H9 (cell line): ENCODE measurements at regions not wholly inside any gene's neighbourhood (a gene's known extent, or its start where the extent isn't known, plus 50 kb on each side); places are given as distances from the start of the nearest gene placed in this dataset.

Source experiments
- DNase-seq: peaks from one replicate; pipeline ENCODE4 v3.0.0-alpha.2; 2017
- H2AFZ ChIP-seq: one replicate; pipeline ENCODE4 v1.6.1; 2013; ENCODE audit warnings: mild to moderate bottlenecking, low read length, control low read depth, moderate library complexity
- H2AK5ac ChIP-seq: 2 replicates; pipeline ENCODE4 v1.6.1; 2013; ENCODE audit warnings: low read length, control low read depth, mixed read lengths; ENCODE audit not compliant: insufficient read length
- H2BK120ac ChIP-seq: one replicate; pipeline ENCODE4 v1.6.1; 2013; ENCODE audit warnings: low read depth, mild to moderate bottlenecking, low read length, control low read depth, inconsistent platforms; ENCODE audit not compliant: poor library complexity, severe bottlenecking
- H2BK12ac ChIP-seq: 2 replicates; pipeline ENCODE4 v1.6.1; 2013; ENCODE audit warnings: low read length, control low read depth, mixed read lengths, low read depth; ENCODE audit not compliant: insufficient read length
- H2BK15ac ChIP-seq: 2 replicates; pipeline ENCODE4 v1.6.1; 2013; ENCODE audit warnings: low read depth, low read length, control low read depth
- H2BK20ac ChIP-seq: one replicate; pipeline ENCODE4 v1.6.1; 2013; ENCODE audit warnings: low read depth, mild to moderate bottlenecking, low read length, control low read depth, inconsistent platforms; ENCODE audit not compliant: poor library complexity, severe bottlenecking
- H2BK5ac ChIP-seq: 2 replicates; pipeline ENCODE4 v1.6.1; 2013; ENCODE audit warnings: low read length, control low read depth, mixed read lengths; ENCODE audit not compliant: insufficient read length
- H3K14ac ChIP-seq: 2 replicates; pipeline ENCODE4 v1.6.1; 2013; ENCODE audit warnings: low read length, control low read depth; ENCODE audit not compliant: insufficient read depth
- H3K18ac ChIP-seq: 2 replicates; pipeline ENCODE4 v1.6.1; 2013; ENCODE audit warnings: low read depth, mild to moderate bottlenecking, mixed read lengths, low read length, control low read depth; ENCODE audit not compliant: insufficient read length
- H3K23ac ChIP-seq: 2 replicates; pipeline ENCODE4 v1.6.1; 2013; ENCODE audit warnings: low read length, control low read depth, mixed read lengths, low read depth; ENCODE audit not compliant: insufficient read length
- H3K23me2 ChIP-seq: 2 replicates; pipeline ENCODE4 v1.6.1; 2013; ENCODE audit warnings: low read depth, mild to moderate bottlenecking, mixed read lengths, low read length, control low read depth; ENCODE audit not compliant: insufficient read length, poor library complexity, severe bottlenecking
- H3K27ac ChIP-seq: 2 replicates; pipeline ENCODE4 v1.5.1; 2013; ENCODE audit warnings: low read length, control low read depth, mixed read lengths, low read depth; ENCODE audit not compliant: insufficient read length
- H3K27me3 ChIP-seq: 2 replicates; pipeline ENCODE4 v1.6.1; 2013; ENCODE audit warnings: low read length, control low read depth, inconsistent platforms; ENCODE audit not compliant: insufficient read depth
- H3K4ac ChIP-seq: 2 replicates; pipeline ENCODE4 v1.6.1; 2013; ENCODE audit warnings: low read depth, mild to moderate bottlenecking, control low read depth, inconsistent platforms, low read length, moderate library complexity
- H3K4me1 ChIP-seq: 2 replicates; pipeline ENCODE4 v1.6.1; 2013; ENCODE audit warnings: low read length, control low read depth, inconsistent platforms; ENCODE audit not compliant: insufficient read depth
- H3K4me2 ChIP-seq: 2 replicates; pipeline ENCODE4 v1.6.1; 2013; ENCODE audit warnings: low read length, control low read depth, mixed read lengths; ENCODE audit not compliant: insufficient read length, insufficient read depth
- H3K56ac ChIP-seq: 2 replicates; pipeline ENCODE4 v1.6.1; 2013; ENCODE audit warnings: low read depth, mild to moderate bottlenecking, mixed read lengths, low read length, control low read depth; ENCODE audit not compliant: insufficient read length
- H3K79me1 ChIP-seq: 2 replicates; pipeline ENCODE4 v1.6.1; 2013; ENCODE audit warnings: low read depth, mild to moderate bottlenecking, moderate library complexity, low read length, control low read depth, inconsistent platforms; ENCODE audit not compliant: insufficient read depth, poor library complexity, severe bottlenecking
- H3K79me2 ChIP-seq: 2 replicates; pipeline ENCODE4 v1.6.1; 2013; ENCODE audit warnings: low read length, control low read depth, inconsistent platforms; ENCODE audit not compliant: insufficient read depth
- H3K9ac ChIP-seq: 2 replicates; pipeline ENCODE4 v1.6.1; 2013; ENCODE audit warnings: low read length, control low read depth, mixed read lengths; ENCODE audit not compliant: insufficient read length; ENCODE audit errors: extremely low read depth
- H3K9me3 ChIP-seq: one replicate; pipeline ENCODE4 v1.6.1; 2013; ENCODE audit warnings: low read depth, low read length, inconsistent platforms; ENCODE audit not compliant: control insufficient read depth
- H3T11ph ChIP-seq: one replicate; pipeline ENCODE4 v1.6.1; 2013; ENCODE audit warnings: mild to moderate bottlenecking, low read length, control low read depth, inconsistent platforms
- H4K20me1 ChIP-seq: one replicate; pipeline ENCODE4 v1.6.1; 2013; ENCODE audit not compliant: control insufficient read depth, insufficient read length, insufficient read depth
- H4K5ac ChIP-seq: 2 replicates; pipeline ENCODE4 v1.6.1; 2013; ENCODE audit warnings: low read depth, mild to moderate bottlenecking, mixed read lengths, low read length, control low read depth; ENCODE audit not compliant: insufficient read length
- H4K8ac ChIP-seq: replicated peaks from 2 replicates; pipeline ENCODE4 v1.6.1; 2013; ENCODE audit warnings: low read length, control low read depth, mixed read lengths, low read depth; ENCODE audit not compliant: insufficient read length
- H4K91ac ChIP-seq: 2 replicates; pipeline ENCODE4 v1.6.1; 2013; ENCODE audit warnings: low read depth, mild to moderate bottlenecking, moderate library complexity, mixed read lengths, low read length, control low read depth; ENCODE audit not compliant: insufficient read length
- H3K27ac Mint-ChIP-seq, 3 experiments: 2 replicates in 2 of 3; 3 replicates in 1 of 3; pipeline ENCODE4 v1.8.0; 2020 to 2021; ENCODE audit warnings: mixed read lengths in 3 of 3, mild to moderate bottlenecking in 1 of 3, moderate library complexity in 1 of 3
- H3K27me3 Mint-ChIP-seq: 2 replicates; pipeline ENCODE4 v1.8.0; 2021; ENCODE audit warnings: low read depth, mild to moderate bottlenecking, moderate library complexity, mixed read lengths
- H3K36me3 Mint-ChIP-seq, 3 experiments: 2 replicates in 2 of 3; 3 replicates in 1 of 3; pipeline ENCODE4 v1.8.0; 2020 to 2021; ENCODE audit warnings: low read depth in 3 of 3, mixed read lengths in 3 of 3; ENCODE audit not compliant: insufficient read depth in 1 of 3
- H3K4me1 Mint-ChIP-seq, 2 experiments: 2 replicates each; pipeline ENCODE4 v1.8.0; 2020; ENCODE audit warnings: mixed read lengths in 2 of 2
- H3K4me3 Mint-ChIP-seq, 2 experiments: 2 replicates in 1 of 2; 3 replicates in 1 of 2; pipeline ENCODE4 v1.8.0; 2020 to 2021; ENCODE audit warnings: mild to moderate bottlenecking in 2 of 2, mixed read lengths in 2 of 2, moderate library complexity in 1 of 2
- H3K9me3 Mint-ChIP-seq, 2 experiments: 2 replicates in 1 of 2; 3 replicates in 1 of 2; pipeline ENCODE4 v1.8.0; 2020; ENCODE audit warnings: mild to moderate bottlenecking in 2 of 2, mixed read lengths in 2 of 2, moderate library complexity in 1 of 2
- CTCF ChIP-seq: fragments of 200-600 bp; sonication (generic); conservative IDR thresholded peaks from 3 replicates; pipeline ENCODE4 v1.8.0; 2021; ENCODE audit warnings: antibody characterized with exemption, mild to moderate bottlenecking
- WGBS: extraction: QIAGEN DNeasy Blood & Tissue Kit; methylation state at CpG from one replicate; pipeline ENCODE4 v1.1.7; 2013; ENCODE audit warnings: missing lambda C conversion rate, low lambda C conversion rate, mixed read lengths; ENCODE audit not compliant: insufficient read length; ENCODE audit errors: extremely low coverage; 5-methylcytosine and 5-hydroxymethylcytosine counted together

- H2AFZ ChIP-seq: no peak overlapping the region
- no peak overlapping the region for H3K23ac ChIP-seq
- no peak overlapping the region for H4K91ac ChIP-seq
- no peaks in the 10 kb centered on the region; the same call in 1 of the 2 replicates for H3K4me1 ChIP-seq
- no peak overlapping the region for H2AK5ac ChIP-seq
- no peaks in the 10 kb centered on the region for H3K79me1 ChIP-seq
- H2BK20ac ChIP-seq: no peak overlapping the region
- Mint-ChIP-seq H3K4me1 (peaks cover 9 to 11% of the 10 kb centered on the region in 2 experiments), H3K9me3 (no peaks in the 10 kb centered on the region; a peak in 1 of 5 replicates), H3K4me3 (no peak overlapping the region), H3K27me3 (no peaks in the 10 kb centered on the region), H3K36me3 (peaks cover 1 to 11% (median 10%) of the 10 kb centered on the region in 3 experiments; a peak in 5 of 7 replicates), H3K27ac (peak overlapping the region in 1 of 3 experiments; percentile 29; a peak in 1 of 7 replicates)
- no peak overlapping the region for H3K27ac ChIP-seq
- no peaks in the 10 kb centered on the region for H3K79me2 ChIP-seq
- H3K4ac ChIP-seq: no peak overlapping the region
- H3K14ac ChIP-seq: no peak overlapping the region
- no peak overlapping the region for H3K56ac ChIP-seq
- no peak overlapping the region for H3T11ph ChIP-seq
- no peaks in the 10 kb centered on the region for H3K9me3 ChIP-seq
- H3K27me3 ChIP-seq: no peaks in the 10 kb centered on the region
- no peak overlapping the region for H4K5ac ChIP-seq
- no peak overlapping the region for H2BK5ac ChIP-seq
- no peak overlapping the region for H3K4me2 ChIP-seq
- no CpG with 5 or more reads among the region's 3 CpGs for WGBS
- no peaks in the 10 kb centered on the region for H3K23me2 ChIP-seq
- H3K18ac ChIP-seq: no peak overlapping the region
- no peak overlapping the region for H4K8ac ChIP-seq
- H2BK12ac ChIP-seq: no peak overlapping the region
- DNase-seq: peak; percentile 46
- H2BK15ac ChIP-seq: no peak overlapping the region
- no peak for TF ChIP-seq CTCF
- H4K20me1 ChIP-seq: no peaks in the 10 kb centered on the region
- no peak overlapping the region for H3K9ac ChIP-seq
- no peak overlapping the region for H2BK120ac ChIP-seq
Measured at GRCh38 chr6:114471450-114471849, 128.6 kb upstream of the HS3ST5 start.
